ENCODE measurements at regions not wholly inside any gene's neighbourhood (a gene's known extent, or its start where the extent isn't known, plus 50 kb on each side); places are given as distances from the start of the nearest gene placed in this dataset.
"Not testable (repeated sequence)": the region's sequence is repeated elsewhere in the genome, so short reads cannot be mapped to it uniquely, and the experiment has no call there.

DNA sequence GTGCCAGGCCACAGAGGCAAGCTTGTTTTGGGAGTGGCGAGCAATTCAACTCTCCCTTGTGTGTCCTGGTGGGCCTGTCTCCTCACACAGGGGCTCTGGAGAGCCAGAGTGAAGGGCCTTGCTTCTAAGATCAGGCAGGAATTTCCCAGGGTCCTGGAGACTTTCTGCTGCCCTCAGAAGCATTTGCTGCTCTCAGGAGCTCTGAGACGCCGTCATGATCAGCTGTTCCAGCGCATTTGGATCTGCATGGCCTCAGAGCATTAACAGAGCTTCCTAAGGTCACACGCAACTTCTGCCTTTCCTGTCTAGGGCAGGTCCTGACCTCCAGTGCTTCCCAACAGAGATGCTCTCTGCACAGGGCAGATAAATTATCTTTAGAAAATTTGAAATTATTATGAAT, 52.2 kb upstream of the C10orf90 start:
- no peak for DNase-seq

DNA sequence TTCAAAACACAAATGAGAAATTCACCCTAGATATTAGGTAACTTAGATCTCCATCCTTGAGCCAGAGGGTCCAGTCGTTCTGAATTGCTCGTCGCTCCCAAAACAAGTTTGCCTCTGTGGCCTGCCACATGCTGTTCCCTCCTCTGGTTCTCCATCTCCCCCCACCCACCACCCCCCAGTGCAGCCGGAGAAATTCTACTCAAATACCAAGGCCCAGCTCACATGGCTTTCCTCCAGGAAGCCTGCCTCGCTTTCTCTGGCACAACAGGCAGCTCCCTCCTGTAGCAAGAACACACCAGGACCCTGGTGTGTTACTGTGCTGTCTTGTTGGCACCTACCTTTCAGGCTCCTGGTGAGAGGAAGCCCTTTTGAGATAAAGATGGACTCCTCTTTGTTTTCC, 52.7 kb upstream of the C10orf90 start:
- no peak for DNase-seq

DNA sequence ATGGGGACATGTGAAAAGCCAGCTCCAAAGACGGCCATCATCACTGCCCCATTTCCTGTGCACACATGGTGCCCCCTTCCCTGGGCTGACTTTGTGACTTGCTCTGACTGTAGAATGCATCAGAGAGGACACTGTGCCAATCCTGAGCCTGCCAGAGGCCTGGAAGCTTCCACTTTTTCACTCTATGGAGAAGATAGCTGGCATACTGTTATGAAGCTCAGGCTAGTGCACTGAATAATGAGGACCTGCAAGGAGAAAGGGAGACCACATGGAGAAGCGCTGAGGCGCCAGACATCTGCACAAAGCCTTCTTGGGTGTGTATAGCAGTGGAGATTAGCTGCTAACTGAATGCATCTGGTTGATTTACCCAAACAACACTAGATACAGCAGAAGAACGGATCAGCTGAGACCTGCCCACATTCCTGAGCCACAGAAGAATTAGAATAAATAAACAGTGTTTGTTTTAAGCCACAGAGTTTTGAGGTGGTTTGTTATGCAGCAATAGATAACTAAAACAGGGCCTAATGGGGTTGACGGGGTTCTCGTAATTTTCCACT, 58.9 kb upstream of the C10orf90 start:
- no peak for DNase-seq

DNA sequence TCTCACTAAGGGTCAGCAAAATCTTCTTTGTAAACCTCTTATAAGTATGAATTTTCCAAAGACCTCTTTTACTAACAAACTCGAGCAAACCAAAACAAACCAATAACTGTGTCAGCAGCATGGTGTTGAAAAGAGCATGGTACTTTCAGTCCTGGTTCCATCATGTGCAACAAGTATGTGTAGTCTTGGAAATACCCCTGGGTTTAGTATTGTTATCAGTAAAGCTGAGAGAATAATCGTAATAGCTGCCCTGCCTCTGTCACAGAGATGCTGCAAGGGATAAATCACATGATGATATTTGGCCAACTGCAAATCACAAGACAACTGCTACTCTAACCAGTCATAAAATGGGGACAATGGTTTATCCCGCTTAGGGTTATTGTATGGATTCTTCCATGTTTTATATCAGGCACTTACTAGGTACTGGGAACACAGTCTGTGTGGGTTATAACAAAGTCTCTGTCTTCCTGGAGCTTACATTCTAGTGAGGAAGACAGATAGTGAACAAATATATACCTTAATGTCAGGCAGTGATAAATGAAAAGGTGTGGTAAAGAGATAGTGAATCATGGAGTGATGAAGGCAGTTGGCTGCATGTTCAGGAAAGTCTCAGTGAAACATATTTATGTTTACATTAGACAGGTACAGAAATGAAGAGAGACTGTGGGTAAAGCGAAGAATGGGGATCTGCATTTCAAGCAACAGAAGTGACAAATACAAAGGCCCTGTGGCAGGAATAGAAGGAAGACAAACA, 60.5 kb upstream of the C10orf90 start:
- no peak for DNase-seq

DNA sequence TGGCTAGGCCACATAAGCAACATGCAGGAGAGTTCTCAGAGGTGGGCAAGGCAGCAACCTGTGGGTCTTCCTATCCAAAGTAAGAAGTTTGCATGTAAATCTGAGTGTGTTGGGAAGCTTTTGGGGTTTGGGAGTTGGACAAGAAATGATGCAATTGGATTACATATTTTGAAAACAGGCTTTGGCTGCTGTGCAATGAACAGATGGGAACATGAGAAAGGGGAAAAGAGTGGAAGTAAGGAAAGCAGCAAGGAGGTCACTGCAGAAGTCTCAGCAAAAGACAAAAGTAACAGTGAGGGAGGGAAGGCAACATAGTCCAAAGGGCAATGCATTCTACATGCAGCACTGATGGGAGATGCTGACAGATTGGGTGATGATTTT, 61.1 kb upstream of the C10orf90 start:
- DNase-seq: no peak

DNA sequence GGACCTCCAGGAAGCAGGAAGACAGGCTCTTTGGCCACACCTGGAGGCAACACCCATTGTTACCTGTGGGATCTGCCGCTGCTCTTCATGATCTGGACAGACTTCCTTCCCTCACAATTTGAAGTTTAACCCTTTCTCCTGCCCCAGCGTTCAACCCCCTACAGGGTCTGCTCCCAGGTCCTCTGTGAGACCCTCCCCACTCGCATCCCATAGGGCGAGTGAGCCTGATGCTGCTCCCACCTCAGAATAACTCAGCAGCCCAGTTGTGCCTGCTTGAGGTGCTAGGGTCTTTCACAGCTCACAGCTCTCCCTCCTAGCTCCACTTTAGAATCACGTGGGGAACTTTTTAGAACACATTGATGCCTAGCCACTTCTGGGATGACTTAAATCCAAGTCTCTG, 61.8 kb upstream of the C10orf90 start:
- DNase-seq: no peak

DNA sequence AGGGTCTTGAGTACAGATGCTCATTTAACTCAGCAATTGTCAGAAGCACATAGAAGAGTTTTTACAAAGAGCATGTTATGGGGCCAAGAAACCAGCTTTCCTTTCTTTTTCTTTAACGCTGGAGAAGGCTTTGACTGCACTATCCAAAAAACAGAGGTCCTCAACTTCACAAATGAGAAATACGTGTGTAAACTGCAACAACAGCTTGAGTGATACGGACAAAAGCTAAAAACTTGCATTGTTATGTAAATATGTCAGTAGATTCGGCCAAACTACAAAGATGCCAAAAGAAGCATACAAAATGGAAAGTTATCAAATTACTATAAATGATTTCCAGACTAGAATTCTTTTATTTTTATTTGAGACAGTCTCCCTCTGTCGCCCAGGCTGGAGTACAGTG, 62.4 kb upstream of the C10orf90 start:
- no peak for DNase-seq

DNA sequence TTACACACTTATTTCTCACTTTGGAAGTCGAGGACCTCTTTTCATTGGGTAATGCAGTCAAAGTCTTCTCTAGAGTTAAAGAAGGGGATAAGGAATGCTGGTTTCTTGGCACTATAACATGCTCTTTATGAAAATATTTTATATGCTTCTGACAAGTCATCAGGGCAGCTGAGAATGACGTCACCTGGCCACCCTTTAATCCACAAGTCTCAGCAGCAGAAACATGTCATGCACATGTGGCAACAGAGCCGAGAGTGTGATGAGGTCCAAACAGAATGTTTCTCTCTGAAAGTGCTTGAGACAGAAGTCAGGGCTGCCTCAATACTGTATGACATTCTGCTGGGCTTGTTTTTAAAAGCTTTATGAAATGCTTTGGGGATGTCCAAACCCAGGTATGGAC, 63.5 kb upstream of the C10orf90 start:
- peak; percentile 26 for DNase-seq

DNA sequence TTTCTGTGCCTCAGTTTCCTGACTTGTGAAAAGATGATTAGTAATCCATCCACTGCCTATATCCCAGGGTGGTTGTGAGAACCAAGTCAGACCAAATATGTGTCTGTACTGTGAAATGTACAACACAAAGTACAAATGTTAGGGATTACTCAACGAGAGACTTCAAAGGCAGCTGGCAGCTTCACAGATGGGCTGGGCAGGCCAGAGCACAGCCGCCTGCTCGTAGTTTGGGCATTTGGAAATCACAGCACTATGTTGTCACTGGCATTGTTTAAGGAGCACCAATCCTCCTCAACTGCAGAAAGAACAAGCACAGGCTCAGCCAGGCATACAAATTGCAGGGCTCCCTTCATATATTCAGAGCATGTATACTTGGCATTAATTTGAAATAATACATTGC, 64.5 kb upstream of the C10orf90 start:
- DNase-seq: no peak

DNA sequence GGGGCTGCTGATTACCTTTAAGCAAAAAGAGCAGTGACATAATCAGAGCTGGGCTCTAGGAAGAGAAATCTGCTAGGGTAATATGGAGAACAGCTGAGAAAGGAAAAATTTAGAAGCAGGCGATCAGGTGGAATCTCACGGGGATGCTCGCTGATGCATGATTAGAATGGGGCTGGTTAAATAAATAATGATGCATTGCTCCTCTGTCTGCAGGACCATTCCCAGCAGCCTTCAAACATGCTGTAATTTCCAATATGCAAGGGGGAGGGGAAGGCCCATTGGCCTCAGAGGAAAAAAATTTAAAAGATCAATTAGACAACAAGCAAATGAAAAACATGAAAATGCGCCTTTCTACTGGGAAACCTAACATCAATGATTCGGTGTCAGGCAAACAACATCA, 65.6 kb upstream of the C10orf90 start:
- no peak for DNase-seq

DNA sequence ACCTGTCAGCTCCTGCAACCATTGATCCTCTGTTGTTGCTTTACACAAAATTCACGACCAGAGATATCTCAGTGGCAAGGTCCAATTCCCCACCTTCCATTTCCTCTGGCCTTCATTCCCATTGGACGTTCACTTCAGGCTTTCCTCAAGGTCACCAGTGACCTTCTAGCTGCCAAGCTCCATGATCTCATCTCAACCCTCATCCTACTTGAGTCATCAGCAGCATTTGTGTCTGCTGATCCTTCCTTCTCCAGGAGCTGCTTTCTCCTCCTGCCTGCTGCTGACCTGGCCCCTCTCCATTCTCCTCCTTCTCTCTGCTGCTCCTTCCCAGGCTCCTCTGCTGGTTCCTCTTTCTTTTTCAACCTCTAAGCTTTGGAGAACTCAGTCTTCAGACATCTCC, 66.2 kb upstream of the C10orf90 start:
- no peak for DNase-seq

DNA sequence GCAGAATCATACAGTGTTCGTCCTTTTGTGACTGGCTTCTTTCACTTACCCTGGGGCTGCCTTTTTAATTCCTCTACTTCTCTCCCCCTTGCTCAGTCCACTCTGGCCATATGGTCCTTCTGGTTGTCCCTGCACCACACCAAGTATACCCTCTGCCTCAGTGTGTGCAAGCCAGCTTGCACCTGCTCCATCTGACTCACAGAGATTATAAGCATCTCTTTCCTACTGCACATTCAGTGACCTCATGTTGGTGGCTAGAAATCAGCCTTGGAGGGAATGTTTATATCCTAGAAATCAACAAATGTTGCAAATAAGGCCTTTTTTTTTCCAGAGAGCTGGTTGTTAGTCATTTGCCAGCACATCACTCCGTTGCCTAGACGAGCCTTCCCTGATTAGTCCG, 67.5 kb upstream of the C10orf90 start:
- DNase-seq: no peak

DNA sequence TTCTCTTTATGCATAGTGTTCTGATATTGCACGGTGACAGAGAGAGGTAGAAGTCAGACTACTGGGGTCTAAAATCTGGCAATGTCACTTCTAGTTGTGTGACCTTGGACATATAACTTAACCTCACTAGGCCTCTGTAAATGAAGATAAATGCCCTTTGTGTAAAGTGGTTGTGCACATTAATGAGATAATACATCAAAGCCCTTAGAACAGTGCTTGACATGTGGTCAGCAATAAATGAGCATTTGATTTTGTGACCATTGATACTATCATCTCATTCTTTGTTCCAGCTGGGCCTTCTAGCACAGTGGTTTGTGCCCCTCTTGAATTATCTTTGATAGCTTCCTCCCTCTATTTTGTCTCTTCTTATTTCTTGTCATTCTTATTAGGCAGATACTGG, 74.1 kb upstream of the C10orf90 start:
- DNase-seq: no peak

DNA sequence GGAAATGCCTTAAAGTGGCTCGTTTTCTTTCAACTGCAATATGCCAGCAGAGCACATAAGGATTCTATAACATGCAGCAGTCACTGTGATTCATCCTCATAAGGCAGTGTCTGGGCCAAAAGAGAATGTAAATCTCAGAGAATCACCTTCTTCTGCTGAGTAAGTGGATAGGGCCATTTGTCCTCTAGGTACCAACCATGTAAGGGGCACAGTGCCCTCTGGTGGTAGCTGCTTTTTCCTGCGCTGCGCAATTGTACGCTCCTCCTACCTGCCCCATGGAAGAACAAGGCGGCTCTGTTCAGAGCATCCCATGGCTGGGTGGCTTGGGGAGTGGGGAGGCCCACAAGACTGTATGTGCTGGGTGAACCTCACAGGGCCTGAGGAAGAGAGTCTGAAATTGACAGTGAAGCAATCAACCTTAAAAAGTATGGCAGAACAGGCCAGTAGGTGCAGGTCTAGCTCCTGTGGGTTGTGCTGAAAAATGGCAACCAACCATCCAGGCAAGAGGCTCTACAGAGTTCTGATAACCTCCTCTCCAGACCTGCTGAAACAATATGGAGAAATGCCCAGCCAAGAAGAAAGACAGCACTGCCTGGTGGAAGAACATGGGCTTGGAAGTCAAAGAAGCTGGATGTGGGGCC, 78.6 kb upstream of the C10orf90 start:
- peak; percentile 46 for DNase-seq

DNA sequence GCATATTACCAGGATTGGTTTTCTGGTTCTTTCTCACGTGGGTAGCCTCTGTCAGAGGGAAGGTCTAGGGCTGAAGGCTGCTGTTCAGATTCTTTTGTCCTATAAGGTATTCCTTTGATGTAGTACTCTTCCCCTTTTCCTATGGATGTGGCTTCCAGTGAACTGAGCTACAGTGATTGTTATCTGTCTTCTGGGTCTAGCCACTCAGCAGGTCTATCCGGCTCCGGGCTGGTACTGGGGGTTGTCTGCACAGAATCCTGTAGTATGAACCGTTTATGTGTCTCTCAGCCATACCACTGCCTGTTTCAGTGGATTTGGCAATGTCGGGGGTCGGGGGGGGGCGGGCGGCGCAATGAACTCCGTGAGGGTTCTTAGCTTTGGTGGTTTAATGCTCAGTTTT, 84.5 kb upstream of the C10orf90 start:
- DNase-seq: no peak

DNA sequence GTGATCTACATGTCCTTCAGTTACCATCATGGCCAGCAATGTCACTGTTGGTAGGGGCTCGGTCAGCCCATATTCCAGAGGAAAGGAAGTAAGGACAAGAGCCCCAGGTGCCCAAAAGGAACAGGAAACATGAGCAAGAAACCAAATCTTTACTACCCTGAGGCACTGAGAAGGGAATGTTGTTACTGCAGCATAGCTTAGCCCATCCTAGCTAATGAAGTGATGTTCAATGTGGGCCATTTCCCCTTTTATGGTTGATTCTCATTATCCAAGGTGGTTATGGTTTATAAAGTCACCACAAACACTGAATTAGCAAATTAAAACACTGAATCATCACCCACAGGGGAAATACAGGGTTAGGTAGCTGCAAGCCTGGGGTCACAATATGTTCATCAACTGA, 88.4 kb upstream of the C10orf90 start:
- no peak for DNase-seq

DNA sequence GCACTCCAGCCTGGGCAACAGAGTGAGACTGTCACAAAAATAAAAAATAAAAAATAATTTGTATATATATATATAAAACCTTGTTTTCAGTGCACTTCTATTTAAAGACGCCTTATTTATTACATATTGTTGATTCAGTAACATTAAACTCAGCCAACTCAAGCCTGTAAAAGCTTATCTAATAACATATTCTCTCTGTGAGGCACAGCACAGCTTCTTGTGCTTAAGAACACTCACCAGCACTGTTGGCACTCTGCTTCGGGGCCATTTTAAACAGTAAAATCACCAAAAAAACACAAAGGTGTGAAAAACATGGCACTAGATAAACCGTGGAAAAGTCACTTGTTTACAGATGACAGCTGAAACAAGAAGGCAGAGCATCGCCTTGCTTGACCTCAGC, 89.0 kb upstream of the C10orf90 start:
- no peak for DNase-seq

DNA sequence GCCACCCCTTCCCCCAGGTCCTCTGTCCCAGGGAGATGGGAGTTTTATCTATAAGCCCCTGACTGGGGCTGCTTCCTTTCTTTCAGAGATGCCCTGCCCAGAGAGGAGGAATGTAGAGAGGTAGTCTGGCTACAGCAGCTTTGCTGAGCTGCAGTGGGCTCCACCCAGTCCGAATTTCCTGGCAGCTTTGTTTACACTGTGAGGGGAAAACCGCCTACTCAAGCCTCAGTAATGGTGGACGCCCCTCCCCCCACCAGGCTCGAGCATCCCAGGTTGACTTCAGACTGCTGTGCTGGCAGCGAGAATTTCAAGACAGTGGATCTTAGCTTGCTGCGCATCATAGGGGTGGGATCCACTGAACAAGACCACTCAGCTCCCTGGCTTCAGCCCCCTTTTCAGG, 96.2 kb upstream of the C10orf90 start:
- not testable (repeated sequence) for DNase-seq

DNA sequence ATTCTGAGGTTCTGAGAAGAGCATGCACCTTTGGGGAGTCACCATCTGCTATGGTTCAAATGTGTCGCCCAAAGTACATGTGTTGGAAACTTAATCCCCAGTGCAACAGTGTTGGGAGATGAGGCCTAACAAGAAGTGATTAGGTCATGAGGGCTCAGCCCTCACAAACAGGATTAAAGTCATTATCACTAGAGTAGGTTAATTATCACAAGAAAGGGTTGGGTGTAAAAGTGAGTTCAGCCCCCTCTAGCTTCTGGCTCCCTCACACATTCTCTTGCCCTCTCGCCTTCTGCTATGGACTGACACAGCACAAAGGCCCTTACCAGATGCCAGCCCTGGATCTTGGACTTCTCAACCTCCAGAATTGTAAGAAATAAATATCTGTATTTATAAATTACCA, 100.3 kb upstream of the C10orf90 start:
- DNase-seq: no peak

DNA sequence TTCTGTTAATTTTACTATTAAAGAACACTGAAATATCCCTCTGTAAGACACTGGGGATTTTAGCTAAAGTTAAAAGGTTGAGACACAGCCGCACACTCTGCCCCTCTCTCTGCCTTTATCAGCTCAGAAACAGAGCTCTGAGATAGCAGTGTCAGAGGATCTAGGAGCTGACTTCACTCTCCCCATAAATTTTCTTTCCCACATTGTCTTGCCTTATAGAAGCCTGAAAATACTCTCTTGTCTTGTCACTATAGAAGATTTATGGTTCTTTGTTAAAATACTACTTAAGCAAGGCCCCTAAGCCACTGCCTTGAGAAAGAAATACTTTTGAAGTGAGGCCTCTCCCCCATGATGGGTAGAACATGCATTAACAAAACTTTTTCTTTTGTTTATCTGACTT, 105.7 kb upstream of the C10orf90 start:
- DNase-seq: no peak

DNA sequence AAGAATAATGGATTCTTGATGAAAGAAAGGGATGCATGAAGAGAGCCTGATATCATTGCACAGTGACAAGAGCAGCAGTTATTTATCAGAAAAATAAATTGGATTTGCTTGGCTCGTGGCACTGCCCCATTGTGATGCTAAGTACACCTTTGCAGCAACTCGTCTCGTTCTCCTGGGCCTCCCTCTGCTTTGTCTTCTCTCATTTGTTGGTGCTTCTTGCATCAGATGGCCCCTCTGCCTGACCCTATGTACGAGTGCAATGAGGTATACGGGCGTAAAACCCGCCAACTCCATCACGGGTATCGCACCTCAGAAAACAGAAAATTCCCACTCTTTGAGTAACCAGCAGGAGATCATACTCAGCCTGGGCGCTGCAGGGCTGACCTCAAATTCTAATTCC, 107.2 kb upstream of the C10orf90 start:
- no peak for DNase-seq

DNA sequence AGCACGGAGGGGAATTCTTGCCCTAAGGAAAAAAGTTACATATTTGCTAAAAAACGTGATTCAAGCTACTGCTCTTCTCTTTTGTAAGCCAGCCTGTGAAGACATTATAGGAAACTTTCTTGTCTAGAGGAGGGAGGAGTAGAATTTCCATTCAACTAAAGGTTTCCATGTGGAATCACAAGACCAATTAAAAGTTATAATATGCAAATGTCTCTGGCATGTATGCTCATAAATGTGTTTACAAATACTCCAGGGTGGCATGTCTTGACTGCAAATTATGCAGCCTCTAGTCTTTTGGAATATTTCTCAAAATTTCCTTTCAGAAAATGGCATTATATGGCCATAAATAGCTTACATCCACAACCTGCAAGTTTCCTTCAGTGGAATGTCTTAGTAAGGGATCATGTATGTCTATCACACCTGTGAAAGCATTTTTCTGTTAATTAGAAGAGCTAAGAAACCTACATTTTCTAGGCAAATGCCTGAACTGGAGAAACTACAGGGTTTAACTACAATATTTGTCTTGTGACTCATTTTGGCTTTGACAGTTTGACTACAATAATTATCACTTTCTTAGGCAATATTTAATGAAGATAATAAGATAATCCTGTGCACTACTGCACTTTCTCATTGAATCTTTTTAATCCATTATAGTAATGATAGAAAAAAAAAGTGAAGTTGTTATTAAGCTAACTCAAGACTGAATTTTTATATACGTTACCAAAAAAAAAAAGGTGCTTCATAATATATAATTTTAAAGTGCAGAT, 111.1 kb upstream of the C10orf90 start:
- DNase-seq: no peak

DNA sequence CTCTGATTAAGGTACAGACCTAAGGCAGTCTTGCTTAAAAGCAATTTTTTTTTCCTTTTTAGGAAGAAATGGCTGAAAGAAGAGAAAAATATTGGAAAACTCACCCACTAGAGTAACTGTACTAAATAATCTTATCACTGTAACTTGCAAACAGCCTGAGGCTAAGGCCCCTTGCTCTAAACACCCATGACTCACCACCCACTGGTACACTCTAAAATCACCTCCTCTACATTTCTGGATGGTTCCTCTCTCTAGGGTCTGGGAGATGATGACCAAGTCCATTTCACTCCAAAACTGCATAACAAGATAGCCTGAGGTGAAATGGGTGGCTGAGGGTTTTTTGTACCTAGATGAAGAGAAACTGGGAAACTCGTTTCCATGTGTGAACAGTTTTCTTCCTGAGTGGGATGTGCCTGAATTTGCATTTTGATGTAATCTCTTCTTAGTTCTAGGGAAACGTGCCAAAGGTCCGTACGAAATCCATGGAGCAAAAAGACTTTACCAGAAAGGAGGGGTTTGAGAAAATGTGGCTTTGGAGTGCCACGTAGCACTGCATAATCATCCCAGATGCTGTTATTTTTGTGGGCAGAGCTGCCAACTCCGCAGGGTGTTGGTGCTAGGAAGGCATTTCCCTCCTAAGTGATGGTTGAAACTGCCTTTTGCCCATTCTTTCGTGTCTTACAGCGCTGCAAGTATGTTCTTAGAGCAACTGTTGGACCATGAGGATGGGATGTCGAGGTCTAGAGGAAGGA, 113.5 kb upstream of the C10orf90 start:
- DNase-seq: no peak

Measured in HCEC 1CT (cell line).